H1 (cell line): ENCODE measurements at regions not wholly inside any gene's neighbourhood (a gene's known extent, or its start where the extent isn't known, plus 50 kb on each side); places are given as distances from the start of the nearest gene placed in this dataset.

Source experiments
- CTCF ChIA-PET: fragments of 300-600 bp; sonication (Branson Sonifier 250); formaldehyde crosslinking; loops from one replicate; lab custom pipeline; 2021; ENCODE audit not compliant: partially characterized antibody; lab: Charles Lee
- POLR2A ChIA-PET: fragments of 300-600 bp; sonication (Branson Sonifier 250); formaldehyde crosslinking; loops from one replicate; lab custom pipeline; 2021; ENCODE audit warnings: inconsistent platforms; ENCODE audit not compliant: partially characterized antibody; lab: Charles Lee
- DNase-seq, 2 experiments: peaks; one replicate each; pipeline versions ENCODE4 v3.0.0 to v3.0.0-alpha.2; 2010 to 2022; ENCODE audit warnings: low spot score in 2 of 2, low read depth in 1 of 2, mixed read lengths in 1 of 2
- FAIRE-seq: peaks from 2 replicates; lab custom pipeline; 2011; peaks lifted over from hg19 to GRCh38; lab: Jason Lieb, UNC
- H2AFZ ChIP-seq: 2 replicates; pipeline ENCODE4 v1.8.1; 2012; ENCODE audit warnings: low read length, inconsistent platforms
- H2AK5ac ChIP-seq: 2 replicates; pipeline ENCODE4 v1.6.1; 2013; ENCODE audit warnings: low read depth, low read length
- H2BK120ac ChIP-seq: replicated peaks from 2 replicates; pipeline ENCODE3; 2013; ENCODE audit warnings: low read depth, low read length, inconsistent platforms
- H2BK12ac ChIP-seq: 2 replicates; pipeline ENCODE4 v1.6.1; 2013; ENCODE audit warnings: low read depth, low read length
- H2BK15ac ChIP-seq: 2 replicates; pipeline ENCODE4 v1.6.1; 2013; ENCODE audit warnings: low read length
- H2BK20ac ChIP-seq: 2 replicates; pipeline ENCODE4 v1.6.1; 2013; ENCODE audit warnings: low read length
- H2BK5ac ChIP-seq: 2 replicates; pipeline ENCODE4 v1.6.1; 2013; ENCODE audit warnings: low read depth, low read length
- H3K14ac ChIP-seq: 2 replicates; pipeline ENCODE4 v1.6.1; 2013; ENCODE audit warnings: inconsistent platforms; ENCODE audit not compliant: insufficient read length
- H3K18ac ChIP-seq: 2 replicates; pipeline ENCODE4 v1.6.1; 2013; ENCODE audit warnings: low read length; ENCODE audit errors: extremely low read depth
- H3K23ac ChIP-seq: 2 replicates; pipeline ENCODE4 v1.6.1; 2013; ENCODE audit warnings: inconsistent platforms; ENCODE audit not compliant: insufficient read length
- H3K23me2 ChIP-seq: 2 replicates; pipeline ENCODE4 v1.6.1; 2013; ENCODE audit warnings: low read depth, low read length
- H3K27ac ChIP-seq: 2 replicates; pipeline ENCODE4 v1.6.1; 2011; ENCODE audit warnings: low read depth, low read length, inconsistent platforms
- H3K27me3 ChIP-seq, 4 experiments: replicated peaks in 1 of 4; 1 replicate in 1 of 4; 2 replicates in 3 of 4; pipeline versions ENCODE4 v1.6.1 to v1.8.1; 2011 to 2013; ENCODE audit warnings: low read length in 3 of 4, mild to moderate bottlenecking in 3 of 4, inconsistent platforms in 2 of 4, mixed read lengths in 2 of 4, moderate library complexity in 1 of 4; ENCODE audit not compliant: control insufficient read depth in 3 of 4, insufficient read depth in 3 of 4; ENCODE audit errors: extremely low read depth in 1 of 4
- H3K36me3 ChIP-seq, 4 experiments: 2 replicates each; pipeline versions ENCODE4 v1.6.1 to v1.8.1; 2011 to 2013; ENCODE audit warnings: mild to moderate bottlenecking in 4 of 4, low read length in 3 of 4, moderate library complexity in 2 of 4, control low read depth in 1 of 4, inconsistent platforms in 1 of 4; ENCODE audit not compliant: insufficient read depth in 4 of 4, control insufficient read depth in 2 of 4
- H3K4ac ChIP-seq: replicated peaks from 2 replicates; pipeline ENCODE3; 2013; ENCODE audit warnings: low read length, low read depth, mixed read lengths, inconsistent platforms; ENCODE audit not compliant: insufficient read length
- H3K4me1 ChIP-seq, 4 experiments: replicated peaks in 1 of 4; 1 replicate in 1 of 4; 2 replicates in 3 of 4; pipeline versions ENCODE4 v1.6.1 to v1.8.1; 2011 to 2013; ENCODE audit warnings: low read length in 3 of 4, inconsistent platforms in 2 of 4, mixed read lengths in 1 of 4; ENCODE audit not compliant: insufficient read depth in 4 of 4, control insufficient read depth in 3 of 4
- H3K4me2 ChIP-seq, 2 experiments: 2 replicates each; pipeline versions ENCODE4 v1.6.1 to v1.8.1; 2011 to 2013; ENCODE audit warnings: low read depth in 2 of 2, low read length in 2 of 2, control low read depth in 1 of 2, inconsistent platforms in 1 of 2, mild to moderate bottlenecking in 1 of 2; ENCODE audit not compliant: insufficient read depth in 1 of 2
- H3K4me3 ChIP-seq, 4 experiments: fragments of 200-600, 300-600 bp in 1 of 4; sonication (generic), shearing (Covaris generic), sonication (Bioruptor Twin) in 1 of 4; 2 replicates each; pipeline versions ENCODE4 v1.5.1 to v1.8.1; 2011 to 2016; ENCODE audit warnings: low read length in 4 of 4, low read depth in 3 of 4, control low read depth in 2 of 4, inconsistent platforms in 2 of 4, mild to moderate bottlenecking in 2 of 4, mixed read lengths in 1 of 4, moderate library complexity in 1 of 4; ENCODE audit not compliant: insufficient read depth in 2 of 4; ENCODE audit errors: extremely low read depth in 1 of 4
- H3K56ac ChIP-seq: replicated peaks from 2 replicates; pipeline ENCODE3; 2013; ENCODE audit warnings: low read depth, mild to moderate bottlenecking, mixed read lengths, low read length, inconsistent platforms; ENCODE audit not compliant: insufficient read length
- H3K79me1 ChIP-seq: 2 replicates; pipeline ENCODE4 v1.6.1; 2013; ENCODE audit warnings: low read depth, low read length, control low read depth
- H3K79me2 ChIP-seq, 2 experiments: 2 replicates each; pipeline versions ENCODE4 v1.6.1 to v1.8.1; 2012 to 2013; ENCODE audit warnings: low read length in 2 of 2, mild to moderate bottlenecking in 2 of 2, inconsistent platforms in 1 of 2; ENCODE audit not compliant: insufficient read depth in 2 of 2, control insufficient read depth in 1 of 2
- H3K9ac ChIP-seq, 4 experiments: replicated peaks in 1 of 4; 1 replicate in 1 of 4; 2 replicates in 3 of 4; pipeline versions ENCODE4 v1.6.1 to v1.8.1; 2011 to 2013; ENCODE audit warnings: low read depth in 3 of 4, low read length in 3 of 4, control low read depth in 2 of 4, mild to moderate bottlenecking in 2 of 4, moderate library complexity in 2 of 4, inconsistent platforms in 1 of 4; ENCODE audit errors: extremely low read depth in 1 of 4
- H3K9me3 ChIP-seq, 2 experiments: 2 replicates each; pipeline versions ENCODE4 v1.6.1 to v1.8.1; 2012 to 2013; ENCODE audit warnings: mild to moderate bottlenecking in 2 of 2, moderate library complexity in 2 of 2, control low read depth in 1 of 2, inconsistent platforms in 1 of 2, low read depth in 1 of 2, low read length in 1 of 2, mixed read lengths in 1 of 2; ENCODE audit not compliant: insufficient read depth in 2 of 2
- H4K20me1 ChIP-seq, 2 experiments: replicated peaks in 1 of 2; 2 replicates each; pipeline versions ENCODE3 to v1.8.1; 2011 to 2013; ENCODE audit warnings: inconsistent platforms in 2 of 2, low read length in 2 of 2, mild to moderate bottlenecking in 1 of 2; ENCODE audit not compliant: insufficient read depth in 2 of 2, control insufficient read depth in 1 of 2
- H4K5ac ChIP-seq: 2 replicates; pipeline ENCODE4 v1.6.1; 2013; ENCODE audit warnings: low read length, low read depth, mixed read lengths, inconsistent platforms; ENCODE audit not compliant: insufficient read length
- H4K8ac ChIP-seq: 2 replicates; pipeline ENCODE4 v1.8.0; 2013; ENCODE audit warnings: mild to moderate bottlenecking, moderate library complexity, low read length, inconsistent platforms; ENCODE audit not compliant: insufficient read depth; ENCODE audit errors: extremely low read depth
- H4K91ac ChIP-seq: replicated peaks from 2 replicates; pipeline ENCODE3; 2013; ENCODE audit warnings: low read length, mixed read lengths, inconsistent platforms; ENCODE audit not compliant: insufficient read length
- GABPA ChIP-seq: IDR thresholded peaks from 2 replicates; pipeline ENCODE4 v1.6.1; 2011; ENCODE audit warnings: mild to moderate bottlenecking, low read length, moderate library complexity, borderline replicate concordance; ENCODE audit not compliant: insufficient read depth
- NANOG ChIP-seq: IDR thresholded peaks from 2 replicates; pipeline ENCODE4 v1.6.1; 2011; ENCODE audit warnings: low read length, low read depth, mild to moderate bottlenecking, inconsistent platforms; ENCODE audit not compliant: insufficient read depth, poor library complexity, severe bottlenecking
- POLR2AphosphoS5 ChIP-seq: IDR thresholded peaks from 2 replicates; pipeline ENCODE4 v1.6.1; 2011; ENCODE audit warnings: low read depth, low read length
- ZNF274 ChIP-seq: IDR thresholded peaks from 2 replicates; pipeline ENCODE4 v1.7.0; 2012; ENCODE audit warnings: low read length, borderline replicate concordance; ENCODE audit errors: extremely low read depth
- WGBS, 2 experiments: shearing (Covaris generic) in 1 of 2; methylation state at CpG; one replicate each; pipeline versions ENCODE4 v1.1.6 to v1.1.7; 2013 to 2015; ENCODE audit warnings: low lambda C conversion rate in 2 of 2, mixed read lengths in 2 of 2, inconsistent platforms in 1 of 2, low coverage in 1 of 2, missing lambda C conversion rate in 1 of 2; ENCODE audit not compliant: insufficient replicate concordance in 2 of 2, insufficient coverage in 1 of 2, insufficient read length in 1 of 2; ENCODE audit errors: extremely low coverage in 1 of 2, missing lambda C conversion rate in 1 of 2; 5-methylcytosine and 5-hydroxymethylcytosine counted together

- no peak overlapping the region for H3K23ac ChIP-seq
- no peak overlapping the region for H3K56ac ChIP-seq
- peaks cover 63 to 66% of the 10 kb centered on the region in 2 experiments for H3K9me3 ChIP-seq
- CTCF ChIA-PET = no interaction called here
- no peak overlapping the region for H3K18ac ChIP-seq
- 83% methylated on average over 7 of the region's 7 CpGs; no CpG with 5 or more reads in 1 of the 2 experiments for WGBS, 2 experiments
- no peak overlapping the region for H3K4me2 ChIP-seq
- no peak overlapping the region for H4K5ac ChIP-seq
- H3K27me3 ChIP-seq = no peaks in the 10 kb centered on the region
- TF ChIP-seq POLR2AphosphoS5 = no peak
- TF ChIP-seq ZNF274 = no peak
- no peak for TF ChIP-seq NANOG
- no peak for TF ChIP-seq GABPA
- TF ChIP-seq, all 59 proteins: peak for 0
- Histone ChIP-seq H3K23me2 (no peaks in the 10 kb centered on the region; the same call in 1 of the 2 replicates), H2BK12ac (no peak overlapping the region), H3K9ac (no peak overlapping the region), H4K20me1 (no peaks in the 10 kb centered on the region), H4K8ac (no peak overlapping the region), H2AFZ (no peak overlapping the region), H3K4me1 (no peaks in the 10 kb centered on the region), H2BK120ac (no peak overlapping the region), H3K36me3 (no peaks in the 10 kb centered on the region), H2BK20ac (no peak overlapping the region), H3K79me1 (no peaks in the 10 kb centered on the region), H4K91ac (no peak overlapping the region), H3K27ac (no peak overlapping the region), H3K14ac (no peak overlapping the region), H2BK5ac (no peak overlapping the region), H3K79me2 (no peaks in the 10 kb centered on the region), H3K4me3 (no peak overlapping the region), H2AK5ac (no peak overlapping the region), H3K4ac (no peak overlapping the region), H2BK15ac (no peak overlapping the region)
- FAIRE-seq (no peak), DNase-seq (no peak)
- POLR2A ChIA-PET = no interaction called here
These were observed 559.5 kb downstream of the SOCS6 start for GRCh38 chr18:70848329-70848728.
